ENCODE measurements at regions not wholly inside any gene's neighbourhood (a gene's known extent, or its start where the extent isn't known, plus 50 kb on each side); places are given as distances from the start of the nearest gene placed in this dataset.

GRCh38 chr3:67737906-67738865 is 83.8 kb upstream of the SUCLG2 start:
- TF ChIP-seq POLR2AphosphoS5 (IDR thresholded peaks at IDR 0.05; ENCODE audit: low read depth, low read length) (no peak), REST (IDR thresholded peaks at IDR 0.05; ENCODE audit: insufficient read depth in 1 of 2, low read depth in 2 of 2, low read length in 2 of 2) (no peak), FOXP2 (optimal IDR thresholded peaks at IDR 0.05; ENCODE audit: borderline replicate concordance, extremely low read depth, extremely low read length, insufficient read depth) (no peak)
